ENCODE measurements at regions not wholly inside any gene's neighbourhood (a gene's known extent, or its start where the extent isn't known, plus 50 kb on each side); places are given as distances from the start of the nearest gene placed in this dataset.

- no peaks in the 10 kb centered on the region for H3K36me3 Mint-ChIP-seq
- peaks cover 16% of the 10 kb centered on the region for H3K4me1 Mint-ChIP-seq
- no peak overlapping the region for H3K27ac Mint-ChIP-seq
- ATAC-seq (no peak), DNase-seq (ENCODE audit: low spot score in 2 of 2) (no peak)
- no peak overlapping the region for H3K4me3 Mint-ChIP-seq
- peaks cover 4% of the 10 kb centered on the region for H3K9me3 Mint-ChIP-seq
These were observed 129.7 kb upstream of the SMAD3 start for GRCh38 chr15:66935688-66936087.

GRCh38 chr15:66936109-66936860 lies 129.1 kb upstream of the SMAD3 start:
- ATAC-seq (no peak), DNase-seq (ENCODE audit: low spot score in 2 of 2) (no peak)
- Mint-ChIP-seq H3K36me3 (no peaks in the 10 kb centered on the region), H3K27ac (no peak overlapping the region), H3K9me3 (peaks cover 4% of the 10 kb centered on the region), H3K4me1 (peaks cover 22% of the 10 kb centered on the region), H3K4me3 (no peak overlapping the region)

- ATAC-seq (no peak), DNase-seq (ENCODE audit: low spot score in 2 of 2) (no peak)
- no peak overlapping the region for H3K27ac Mint-ChIP-seq
- H3K9me3 Mint-ChIP-seq: peaks cover 4% of the 10 kb centered on the region
- no peak overlapping the region for H3K4me3 Mint-ChIP-seq
- peaks cover 23% of the 10 kb centered on the region for H3K4me1 Mint-ChIP-seq
- H3K36me3 Mint-ChIP-seq: no peaks in the 10 kb centered on the region
These were observed 128.4 kb upstream of the SMAD3 start for GRCh38 chr15:66936861-66937582.

GRCh38 chr15:66937588-66937987 lies 127.8 kb upstream of the SMAD3 start:
- H3K4me1 Mint-ChIP-seq: peaks cover 23% of the 10 kb centered on the region

GRCh38 chr15:66938114-66938830 lies 127.1 kb upstream of the SMAD3 start:
- DNase-seq (ENCODE audit: low spot score in 2 of 2) (no peak), ATAC-seq (no peak)
- peaks cover 4% of the 10 kb centered on the region for H3K9me3 Mint-ChIP-seq
- peaks cover 23% of the 10 kb centered on the region for H3K4me1 Mint-ChIP-seq
- H3K36me3 Mint-ChIP-seq: no peaks in the 10 kb centered on the region
- H3K4me3 Mint-ChIP-seq: no peak overlapping the region
- H3K27ac Mint-ChIP-seq: no peak overlapping the region

More at GRCh38 chr15:66937588-66937987, 127.8 kb upstream of the SMAD3 start:
- no peaks in the 10 kb centered on the region for H3K36me3 Mint-ChIP-seq
- H3K27ac Mint-ChIP-seq: no peak overlapping the region
- H3K4me3 Mint-ChIP-seq: no peak overlapping the region
- no peak for ATAC-seq
- H3K9me3 Mint-ChIP-seq: peaks cover 4% of the 10 kb centered on the region
- no peak for DNase-seq (ENCODE audit: low spot score in 2 of 2)

GRCh38 chr15:66939016-66939415 lies 126.4 kb upstream of the SMAD3 start:
- no peak for ATAC-seq

GRCh38 chr15:66939451-66940023 lies 125.9 kb upstream of the SMAD3 start:
- Mint-ChIP-seq H3K36me3 (no peaks in the 10 kb centered on the region), H3K4me1 (peaks cover 23% of the 10 kb centered on the region), H3K4me3 (no peak overlapping the region), H3K27ac (no peak overlapping the region), H3K9me3 (peaks cover 4% of the 10 kb centered on the region)
- DNase-seq (ENCODE audit: low spot score in 2 of 2): no peak
- no peak for ATAC-seq

More at GRCh38 chr15:66939016-66939415, 126.4 kb upstream of the SMAD3 start:
- Mint-ChIP-seq H3K27ac (no peak overlapping the region), H3K4me3 (no peak overlapping the region), H3K9me3 (peaks cover 4% of the 10 kb centered on the region), H3K4me1 (peaks cover 23% of the 10 kb centered on the region), H3K36me3 (no peaks in the 10 kb centered on the region)
- no peak for DNase-seq (ENCODE audit: low spot score in 2 of 2)

GRCh38 chr15:66940368-66940767 lies 125.0 kb upstream of the SMAD3 start:
- Mint-ChIP-seq H3K9me3 (peaks cover 4% of the 10 kb centered on the region), H3K27ac (no peak overlapping the region), H3K4me3 (no peak overlapping the region), H3K36me3 (no peaks in the 10 kb centered on the region), H3K4me1 (peaks cover 23% of the 10 kb centered on the region)
- DNase-seq (ENCODE audit: low spot score in 2 of 2): no peak
- peak; percentile 93 for ATAC-seq

- no peak for ATAC-seq
- Mint-ChIP-seq H3K27ac (no peak overlapping the region), H3K4me1 (peaks cover 17% of the 10 kb centered on the region), H3K36me3 (no peaks in the 10 kb centered on the region), H3K9me3 (peaks cover 4% of the 10 kb centered on the region), H3K4me3 (no peak overlapping the region)
- DNase-seq (ENCODE audit: low spot score in 2 of 2): no peak
These were observed 124.2 kb upstream of the SMAD3 start for GRCh38 chr15:66941108-66941711.

- H3K27ac Mint-ChIP-seq: no peak overlapping the region
- H3K9me3 Mint-ChIP-seq: peaks cover 4% of the 10 kb centered on the region
- H3K4me1 Mint-ChIP-seq: peaks cover 17% of the 10 kb centered on the region
- H3K4me3 Mint-ChIP-seq: no peak overlapping the region
- DNase-seq (ENCODE audit: low spot score in 2 of 2): no peak
- ATAC-seq: no peak
- H3K36me3 Mint-ChIP-seq: no peaks in the 10 kb centered on the region
These were observed 123.6 kb upstream of the SMAD3 start for GRCh38 chr15:66941791-66942190.

GRCh38 chr15:66942649-66943390 lies 122.6 kb upstream of the SMAD3 start:
- no peak for DNase-seq (ENCODE audit: low spot score in 2 of 2)
- Mint-ChIP-seq H3K4me3 (no peak overlapping the region), H3K9me3 (peaks cover 4% of the 10 kb centered on the region), H3K4me1 (peaks cover 24% of the 10 kb centered on the region), H3K36me3 (no peaks in the 10 kb centered on the region), H3K27ac (no peak overlapping the region)
- no peak for ATAC-seq

GRCh38 chr15:66943456-66944095 lies 121.8 kb upstream of the SMAD3 start:
- DNase-seq (ENCODE audit: low spot score in 2 of 2) (no peak), ATAC-seq (no peak)
- no peaks in the 10 kb centered on the region for H3K9me3 Mint-ChIP-seq
- no peaks in the 10 kb centered on the region for H3K36me3 Mint-ChIP-seq
- no peak overlapping the region for H3K27ac Mint-ChIP-seq
- H3K4me1 Mint-ChIP-seq: peaks cover 28% of the 10 kb centered on the region
- no peak overlapping the region for H3K4me3 Mint-ChIP-seq

- H3K4me1 Mint-ChIP-seq: peaks cover 28% of the 10 kb centered on the region
- H3K9me3 Mint-ChIP-seq: no peaks in the 10 kb centered on the region
- H3K27ac Mint-ChIP-seq: no peak overlapping the region
- no peak overlapping the region for H3K4me3 Mint-ChIP-seq
- H3K36me3 Mint-ChIP-seq: no peaks in the 10 kb centered on the region
- ATAC-seq (no peak), DNase-seq (ENCODE audit: low spot score in 2 of 2) (no peak)
These were observed 121.3 kb upstream of the SMAD3 start for GRCh38 chr15:66944121-66944520.

- Mint-ChIP-seq H3K4me1 (peaks cover 22% of the 10 kb centered on the region), H3K4me3 (no peak overlapping the region), H3K27ac (peak overlapping the region; percentile 24), H3K36me3 (no peaks in the 10 kb centered on the region), H3K9me3 (no peaks in the 10 kb centered on the region)
- DNase-seq (ENCODE audit: low spot score in 2 of 2): no peak
- ATAC-seq: no peak
These were observed 120.1 kb upstream of the SMAD3 start for GRCh38 chr15:66945286-66945685.

Data from stimulated activated effector memory CD8-positive, alpha-beta T cell treated with anti-CD3 and anti-CD28 coated beads, Interleukin-12 subunit alpha, Interleukin-12 subunit beta, amount 100 ng/mL, for 72 hours (primary cell).